LoVo (cell line): ENCODE measurements at regions not wholly inside any gene's neighbourhood (a gene's known extent, or its start where the extent isn't known, plus 50 kb on each side); places are given as distances from the start of the nearest gene placed in this dataset.

Experiments
- DNase-seq: peaks from one replicate; pipeline ENCODE4 v3.0.0-alpha.2; 2016; ENCODE audit warnings: low spot score

GRCh38 chr7:97468493-97468892, 263.4 kb upstream of the TAC1 start:
- no peak for DNase-seq

GRCh38 chr7:97470726-97471125, 261.2 kb upstream of the TAC1 start:
- DNase-seq = no peak

DNA sequence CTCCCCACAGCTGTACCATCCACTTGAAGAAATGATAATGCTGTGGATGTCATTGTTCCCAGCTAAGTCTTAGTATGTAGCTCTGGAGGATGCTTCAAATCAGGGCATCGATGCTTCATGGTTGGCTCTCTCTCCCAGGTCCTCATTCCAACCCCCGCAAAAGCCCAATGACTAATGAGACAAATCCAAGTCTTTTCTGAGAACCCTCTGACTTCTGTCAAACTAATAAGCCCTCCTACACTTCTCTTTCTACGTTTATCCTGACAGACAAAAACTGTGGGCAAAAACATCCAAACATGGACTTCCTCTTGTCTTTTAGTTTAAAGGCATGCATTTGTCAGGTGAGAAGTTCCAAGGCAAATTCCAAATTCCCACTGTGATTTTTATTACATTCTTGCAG, 260.4 kb upstream of the TAC1 start:
- no peak for DNase-seq

GRCh38 chr7:97479740-97480290, 252.1 kb upstream of the TAC1 start:
- no peak for DNase-seq

DNA sequence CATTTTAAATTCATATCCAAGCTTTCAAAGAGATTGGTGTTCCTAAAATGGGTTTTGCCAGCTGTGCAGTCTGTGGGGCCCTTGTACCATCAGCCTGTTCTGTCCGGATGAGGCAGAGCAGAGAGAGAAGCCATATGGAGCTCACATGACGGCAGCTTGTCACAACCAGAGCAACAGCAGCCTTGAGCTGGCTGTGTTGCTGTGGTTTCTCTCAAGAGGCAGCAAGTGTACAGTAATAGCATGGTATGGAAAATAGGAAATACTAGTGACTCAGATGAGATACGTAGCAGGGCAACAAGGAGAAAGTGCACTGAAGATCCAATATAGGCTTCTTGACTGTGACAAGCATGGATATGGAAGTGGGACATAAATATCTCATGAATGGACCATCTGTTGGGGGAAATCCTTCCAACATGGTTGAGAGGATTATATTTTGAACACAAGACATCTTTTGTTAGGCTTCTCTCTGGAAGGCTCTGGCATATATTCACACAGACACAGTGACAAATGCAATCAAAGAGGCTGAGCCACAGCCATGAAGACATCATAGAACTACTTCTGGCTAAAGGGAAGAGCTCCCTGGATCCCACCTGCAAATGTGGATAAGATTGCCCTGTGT, 251.0 kb upstream of the TAC1 start:
- no peak for DNase-seq

GRCh38 chr7:97495487-97495886, 236.4 kb upstream of the TAC1 start:
- DNase-seq = no peak

DNA sequence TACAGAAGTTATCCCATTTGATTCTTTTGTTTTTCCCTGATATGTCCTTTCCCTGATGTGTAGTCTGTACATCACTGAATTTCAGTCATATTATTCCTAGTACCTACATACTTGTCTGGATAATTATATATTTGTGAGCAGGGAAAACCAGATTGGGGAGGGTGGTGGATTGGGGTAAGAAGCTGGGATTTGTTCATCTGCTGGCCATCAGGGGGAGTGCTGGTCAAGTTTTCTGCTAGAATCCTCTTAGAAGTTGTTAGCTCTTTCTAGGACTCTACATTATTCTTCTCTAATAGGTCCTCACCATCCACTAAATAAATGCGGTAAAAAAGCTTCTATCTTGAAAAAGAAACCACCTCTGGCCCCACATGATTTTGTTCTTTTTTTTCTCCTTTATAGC, 232.7 kb upstream of the TAC1 start:
- DNase-seq = peak; percentile 62

DNA sequence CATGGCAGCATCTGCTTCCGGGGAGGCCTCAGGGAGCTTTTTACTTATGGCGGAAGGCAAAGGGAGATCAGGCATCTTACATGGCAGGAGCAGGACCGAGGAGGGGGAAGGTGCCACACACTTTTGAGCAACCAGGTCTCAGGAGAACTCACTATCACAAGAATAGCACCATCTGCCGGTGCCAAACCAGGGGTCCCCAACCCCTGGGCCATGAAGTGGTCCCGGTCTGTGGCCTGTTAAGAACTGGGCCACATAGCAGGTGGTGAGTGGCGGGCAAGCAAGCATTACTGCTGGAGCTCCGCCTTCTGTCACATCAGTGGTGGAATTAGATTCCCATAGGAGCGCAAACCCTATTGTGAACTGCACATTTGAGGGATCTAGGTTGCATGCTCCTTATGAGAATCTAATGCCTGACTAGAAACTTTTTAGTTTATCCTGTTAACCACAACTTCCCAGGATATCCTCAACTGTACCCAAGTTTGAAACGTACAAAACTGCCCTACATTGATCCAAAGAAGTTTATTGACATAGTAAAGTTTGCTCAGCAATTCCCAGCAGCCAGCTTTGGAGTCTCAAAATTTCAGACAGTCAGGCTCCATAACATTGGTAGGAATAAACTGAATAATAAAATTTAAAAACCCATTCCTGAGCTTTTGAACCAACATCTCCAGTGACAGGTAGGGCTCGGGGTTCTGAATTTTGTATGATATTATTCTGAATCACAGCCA, 228.4 kb upstream of the TAC1 start:
- DNase-seq = no peak

DNA sequence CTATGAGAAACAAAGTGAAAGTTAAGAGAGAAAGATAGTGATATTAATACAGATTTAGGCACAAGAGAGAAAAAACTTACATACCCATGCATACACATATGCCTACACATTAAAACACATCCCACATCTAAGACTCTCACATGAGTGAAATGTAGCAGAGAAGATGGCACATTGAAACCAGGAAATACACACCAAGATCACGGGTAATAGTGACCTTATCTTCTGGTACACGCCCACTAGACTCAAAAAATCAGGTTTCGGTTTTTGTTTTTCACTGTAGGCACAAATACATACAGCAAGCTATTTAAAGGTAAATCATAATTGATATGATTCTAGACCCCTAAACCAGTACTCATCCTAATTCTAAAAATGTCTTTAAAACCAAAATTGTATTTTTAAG, 225.2 kb upstream of the TAC1 start:
- DNase-seq = no peak

GRCh38 chr7:97512441-97513207, 219.3 kb upstream of the TAC1 start:
- no peak for DNase-seq

DNA sequence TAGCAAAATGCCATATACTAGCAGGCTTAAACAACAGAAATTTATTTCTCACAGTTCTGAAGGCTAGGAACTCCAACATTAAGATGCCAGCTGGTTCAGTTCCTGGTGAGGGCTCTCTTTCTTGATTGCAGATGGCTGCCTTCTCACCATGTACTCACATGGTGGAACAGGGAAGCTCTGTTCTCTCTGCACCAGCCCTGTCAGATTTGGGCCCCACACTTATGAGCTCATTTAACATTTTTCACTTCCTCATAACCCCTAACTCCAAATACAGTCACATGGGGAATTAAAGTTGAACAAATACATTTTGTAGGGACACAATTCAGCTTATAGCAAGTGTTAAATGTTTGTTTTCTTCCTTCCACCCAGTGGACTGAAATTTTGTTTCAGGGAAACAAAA, 218.6 kb upstream of the TAC1 start:
- no peak for DNase-seq

GRCh38 chr7:97541188-97541587, 190.7 kb upstream of the TAC1 start:
- no peak for DNase-seq

DNA sequence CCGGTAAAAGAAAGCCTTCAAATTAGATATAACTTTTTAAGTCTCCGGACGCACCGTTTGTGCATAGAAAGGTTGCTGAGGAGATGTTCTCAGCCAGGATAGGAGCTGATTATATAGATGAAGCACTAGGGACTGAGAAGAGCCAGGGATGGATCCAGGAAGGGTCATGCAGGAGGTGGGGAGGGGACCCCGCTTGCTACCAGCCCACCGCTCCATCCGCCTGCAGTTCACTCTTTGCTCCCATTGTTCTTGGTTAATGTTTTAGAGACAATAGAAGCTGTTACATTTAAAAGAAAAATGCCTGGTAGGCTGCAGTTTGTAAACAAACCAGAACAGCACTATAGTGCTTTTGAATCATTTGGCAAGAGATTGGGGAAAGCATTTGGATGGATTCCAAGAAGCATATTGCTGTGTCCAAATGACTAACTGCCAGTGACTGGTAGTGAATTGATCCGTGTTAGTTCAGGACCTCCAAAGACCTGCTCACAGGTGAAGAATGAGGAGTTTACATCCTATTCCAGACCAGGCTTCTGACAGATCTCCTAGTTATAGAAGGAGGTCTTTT, 175.9 kb upstream of the TAC1 start:
- DNase-seq = no peak

DNA sequence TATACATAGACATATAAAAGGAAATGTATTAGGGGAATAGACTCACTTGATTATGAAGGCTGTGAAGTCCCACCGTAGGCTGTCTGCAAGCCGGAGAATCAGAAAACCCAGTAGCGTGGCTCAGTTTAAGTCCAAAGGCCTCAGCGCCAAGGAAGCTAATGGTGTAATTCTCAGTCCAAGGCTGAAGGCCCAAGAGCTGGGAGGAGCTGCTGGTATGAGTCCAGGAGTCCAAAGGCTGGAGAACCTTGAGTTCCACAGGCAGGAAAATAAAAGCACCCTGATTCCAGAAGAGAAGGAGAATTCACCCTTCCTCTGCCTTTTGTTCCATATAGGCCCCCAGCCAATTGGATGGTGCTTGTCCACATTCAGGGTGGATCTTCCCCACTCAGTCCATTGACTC, 166.2 kb upstream of the TAC1 start:
- no peak for DNase-seq

DNA sequence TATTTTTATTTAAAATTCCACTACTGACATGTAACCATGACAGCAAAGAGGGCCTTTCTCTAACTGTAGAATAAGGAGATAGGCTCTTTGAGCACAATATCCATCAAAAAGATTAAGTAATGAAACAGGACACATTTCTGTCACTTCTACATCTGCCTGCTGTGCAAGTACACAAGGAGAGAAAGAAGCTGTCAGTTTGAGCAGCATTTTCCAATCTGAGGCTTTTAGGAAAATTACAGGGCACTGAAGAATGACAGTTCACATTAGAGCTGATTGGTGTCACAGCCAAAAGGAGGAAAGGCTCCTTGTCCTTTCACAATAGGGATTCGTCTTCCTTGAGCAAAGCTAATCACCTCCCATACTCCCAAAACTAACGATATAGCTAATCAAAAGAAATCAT, 158.8 kb upstream of the TAC1 start:
- DNase-seq = no peak

DNA sequence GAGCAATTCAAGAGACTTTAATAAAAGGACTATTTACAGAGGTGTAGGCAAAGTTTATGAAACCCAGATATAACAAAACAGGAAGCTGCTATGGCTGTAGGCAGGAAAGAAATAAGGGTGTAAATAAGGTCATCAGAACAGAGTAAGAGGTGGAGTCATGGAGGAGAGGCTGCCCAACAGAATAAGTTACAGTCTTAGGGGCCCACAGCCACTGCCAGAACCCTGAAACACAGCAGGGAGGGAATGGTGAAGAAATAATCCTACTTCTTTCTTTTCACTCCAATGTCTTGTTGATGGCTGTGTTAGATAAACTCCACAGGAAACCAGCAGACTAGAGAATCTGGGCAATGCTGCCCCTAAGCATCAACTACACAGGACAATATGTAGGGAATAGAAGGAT, 155.8 kb upstream of the TAC1 start:
- DNase-seq = no peak

GRCh38 chr7:97578225-97578624, 153.7 kb upstream of the TAC1 start:
- DNase-seq = no peak

DNA sequence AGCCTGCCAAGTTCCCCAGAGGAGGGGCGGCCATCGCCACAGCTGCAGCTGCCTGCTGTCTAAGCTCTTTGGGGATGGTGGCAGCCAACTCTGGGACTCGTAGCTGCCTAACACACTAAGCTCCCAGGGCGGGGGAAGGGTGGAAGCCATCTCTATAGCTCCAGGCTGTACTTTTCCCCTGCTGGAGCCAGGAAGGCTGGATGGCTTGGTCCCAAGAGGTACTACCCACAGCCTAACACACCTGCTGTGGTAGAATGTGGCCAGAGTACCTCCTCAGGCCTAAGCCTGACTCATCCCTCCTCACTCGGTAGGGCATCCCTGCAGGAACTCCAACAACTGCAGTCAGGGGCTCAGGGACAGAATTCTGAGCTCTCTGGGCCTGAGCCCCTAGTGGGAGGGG, 151.7 kb upstream of the TAC1 start:
- no peak for DNase-seq

GRCh38 chr7:97595439-97595838, 136.4 kb upstream of the TAC1 start:
- no peak for DNase-seq

DNA sequence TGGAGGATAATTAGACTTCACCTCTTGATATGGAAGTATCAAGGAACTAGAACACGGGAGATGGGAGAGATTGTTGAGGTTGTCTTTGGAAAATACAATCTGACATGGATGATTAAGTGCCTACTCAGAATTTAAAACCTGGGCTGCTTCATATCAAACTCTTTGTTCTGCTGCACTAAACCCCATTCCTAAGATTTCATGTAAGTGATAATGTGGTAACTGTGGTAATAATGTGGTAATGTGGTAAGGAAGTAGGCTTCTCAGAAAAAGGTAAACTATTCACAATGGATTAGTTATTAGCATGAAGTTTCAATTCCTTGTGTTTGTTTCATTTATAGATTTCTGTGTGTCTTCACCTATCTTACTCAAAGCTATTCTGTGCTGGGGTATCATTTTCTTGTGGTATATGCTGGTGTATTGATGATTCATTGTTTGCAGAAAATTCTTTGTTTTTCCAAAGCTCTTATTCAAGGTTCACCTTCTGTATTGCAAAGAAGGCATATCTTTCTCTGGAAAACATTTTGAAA, 129.9 kb upstream of the TAC1 start:
- no peak for DNase-seq

DNA sequence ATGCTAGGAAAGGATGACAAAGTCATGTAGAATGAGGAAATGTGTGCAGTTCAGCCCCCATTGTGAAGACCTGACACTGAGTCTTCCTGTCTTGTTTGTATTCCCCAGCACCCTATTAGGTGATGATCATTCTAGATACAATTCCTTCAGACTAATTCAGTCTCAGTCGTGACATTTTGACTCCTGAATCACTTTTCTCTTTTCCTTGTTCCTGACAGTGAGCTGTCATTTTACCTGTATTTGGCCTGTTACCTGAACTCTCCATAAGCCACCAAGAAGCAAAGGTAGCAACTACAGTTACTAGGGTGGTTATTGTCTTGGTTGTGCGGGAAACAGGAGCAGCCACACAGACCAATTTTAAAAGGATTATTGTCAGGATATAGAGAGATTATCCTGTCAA, 111.4 kb upstream of the TAC1 start:
- DNase-seq = no peak

GRCh38 chr7:97623333-97623732, 108.6 kb upstream of the TAC1 start:
- no peak for DNase-seq

DNA sequence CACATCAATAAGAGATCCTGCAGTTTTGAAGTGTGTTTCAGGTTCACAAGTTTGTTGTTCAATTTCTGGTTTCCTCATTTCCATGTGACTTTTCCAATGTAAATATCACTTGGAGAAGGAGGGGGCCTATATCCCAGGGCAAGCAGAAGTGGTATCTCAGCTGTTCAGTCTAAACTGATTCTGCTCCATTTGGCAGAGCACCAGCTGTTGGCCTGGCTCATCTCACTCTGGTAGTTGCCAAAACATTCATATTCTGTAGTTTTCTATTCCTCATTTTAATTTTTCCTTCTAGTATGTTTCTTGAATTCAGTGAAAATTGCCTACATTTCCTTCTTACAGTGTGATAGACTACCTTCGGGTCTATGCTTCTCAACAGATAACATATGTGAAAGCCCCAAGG, 101.8 kb upstream of the TAC1 start:
- DNase-seq = no peak
